Mesodermal cell (in vitro differentiated cells): ENCODE measurements at regions not wholly inside any gene's neighbourhood (a gene's known extent, or its start where the extent isn't known, plus 50 kb on each side); places are given as distances from the start of the nearest gene placed in this dataset.

ENCODE experiments used
- H3K27ac ChIP-seq: 2 replicates; pipeline ENCODE4 v1.7.0; 2013; ENCODE audit warnings: mild to moderate bottlenecking, low read depth, low read length, moderate library complexity; ENCODE audit not compliant: severe bottlenecking
- H3K36me3 ChIP-seq: 2 replicates; pipeline ENCODE4 v1.7.1; 2013; ENCODE audit warnings: mild to moderate bottlenecking, low read length, moderate library complexity; ENCODE audit not compliant: control insufficient read depth, insufficient read depth
- H3K4me1 ChIP-seq: one replicate; pipeline ENCODE4 v1.7.1; 2013; ENCODE audit warnings: mild to moderate bottlenecking, low read length; ENCODE audit not compliant: insufficient read depth, control insufficient read depth, poor library complexity, severe bottlenecking
- H3K4me3 ChIP-seq: 2 replicates; pipeline ENCODE4 v1.7.0; 2013; ENCODE audit warnings: low read length, control low read depth, mild to moderate bottlenecking; ENCODE audit not compliant: insufficient read depth, poor library complexity, severe bottlenecking; ENCODE audit errors: extremely low read depth
- H3K9me3 ChIP-seq: 2 replicates; pipeline ENCODE4 v1.7.1; 2013; ENCODE audit warnings: mild to moderate bottlenecking, low read length, moderate library complexity; ENCODE audit not compliant: control insufficient read depth
- WGBS, 2 experiments: methylation state at CpG; one replicate each; pipeline ENCODE4 v1.1.5; 2013; ENCODE audit warnings: missing lambda C conversion rate in 2 of 2; ENCODE audit not compliant: insufficient coverage in 2 of 2; 5-methylcytosine and 5-hydroxymethylcytosine counted together

GRCh38 chr10:65497837-65498236 is 1428.0 kb upstream of the LRRTM3 start:
- H3K4me3 ChIP-seq: no peak overlapping the region
- H3K9me3 ChIP-seq: no peaks in the 10 kb centered on the region
- no peak overlapping the region for H3K27ac ChIP-seq
- no peaks in the 10 kb centered on the region for H3K4me1 ChIP-seq
- H3K36me3 ChIP-seq: no peaks in the 10 kb centered on the region

- Histone ChIP-seq H3K4me1 (no peaks in the 10 kb centered on the region), H3K9me3 (no peaks in the 10 kb centered on the region), H3K4me3 (no peak overlapping the region), H3K27ac (no peak overlapping the region), H3K36me3 (no peaks in the 10 kb centered on the region)
- WGBS, 2 experiments: 100% methylated on average over 1 of the region's 1 CpG; no CpG with 5 or more reads in 1 of the 2 experiments
These were observed 1425.1 kb upstream of the LRRTM3 start for GRCh38 chr10:65500716-65501115.

GRCh38 chr10:65501259-65501658 is 1424.6 kb upstream of the LRRTM3 start:
- H3K36me3 ChIP-seq: no peaks in the 10 kb centered on the region
- no peaks in the 10 kb centered on the region for H3K9me3 ChIP-seq
- 100% methylated on average over 2 of the region's 3 CpGs; no CpG with 5 or more reads in 1 of the 2 experiments for WGBS, 2 experiments
- H3K4me1 ChIP-seq: no peaks in the 10 kb centered on the region
- H3K27ac ChIP-seq: no peak overlapping the region
- H3K4me3 ChIP-seq: no peak overlapping the region

- no peaks in the 10 kb centered on the region for H3K9me3 ChIP-seq
- no peak overlapping the region for H3K4me3 ChIP-seq
- H3K27ac ChIP-seq: peak overlapping the region; percentile 44
- no peaks in the 10 kb centered on the region for H3K36me3 ChIP-seq
- H3K4me1 ChIP-seq: peaks cover 10% of the 10 kb centered on the region
- 43 to 83% methylated on average over 2 of the region's 4 CpGs for WGBS, 2 experiments
These were observed 1407.5 kb upstream of the LRRTM3 start for GRCh38 chr10:65518379-65518778.

DNA sequence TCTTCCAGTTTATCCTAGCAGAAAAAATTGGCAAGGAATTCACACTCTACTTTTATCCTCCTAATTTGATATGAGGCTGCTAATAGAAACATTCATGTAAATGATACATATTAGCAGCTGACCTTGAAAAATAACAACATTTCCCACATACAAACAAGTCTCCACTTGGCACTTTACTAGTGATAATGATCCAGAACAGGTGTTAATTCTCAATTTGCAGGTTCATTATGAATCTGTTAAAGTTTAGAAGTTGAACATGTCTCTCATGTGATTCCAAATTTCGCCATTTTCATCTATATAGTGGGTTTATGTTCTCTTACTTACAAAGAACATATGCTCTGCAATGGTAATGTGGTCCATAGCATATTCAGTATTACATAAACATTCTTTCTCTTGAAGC is 1396.8 kb upstream of the LRRTM3 start:
- H3K36me3 ChIP-seq: no peaks in the 10 kb centered on the region
- no CpG with 5 or more reads among the region's 1 CpG for WGBS, 2 experiments

DNA sequence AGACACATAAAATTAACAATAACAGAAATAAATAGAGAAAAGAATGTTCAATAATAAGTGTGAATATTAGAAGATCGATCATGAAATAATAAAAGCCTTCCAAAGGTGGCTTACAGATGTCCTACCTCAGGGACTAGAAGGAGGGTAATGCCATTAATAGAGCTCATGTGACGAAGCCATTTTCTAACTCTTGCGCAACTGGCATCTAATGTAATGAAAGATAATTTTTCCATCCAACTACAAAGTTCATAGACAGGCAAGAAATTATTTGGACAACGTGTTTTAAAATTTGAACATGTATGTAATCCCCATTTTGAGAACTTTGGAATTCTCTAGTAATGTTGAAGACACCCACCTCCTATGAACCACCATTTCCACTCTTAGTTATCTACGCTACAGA is 1394.3 kb upstream of the LRRTM3 start:
- no peaks in the 10 kb centered on the region for H3K9me3 ChIP-seq
- H3K27ac ChIP-seq: no peak overlapping the region
- no peaks in the 10 kb centered on the region for H3K4me1 ChIP-seq
- H3K4me3 ChIP-seq: no peak overlapping the region
- WGBS, 2 experiments: no CpG with 5 or more reads among the region's 5 CpGs
- H3K36me3 ChIP-seq: no peaks in the 10 kb centered on the region

More for the DNA sequence above, 1396.8 kb upstream of the LRRTM3 start:
- no peaks in the 10 kb centered on the region for H3K4me1 ChIP-seq
- no peaks in the 10 kb centered on the region for H3K9me3 ChIP-seq
- H3K27ac ChIP-seq: no peak overlapping the region
- H3K4me3 ChIP-seq: no peak overlapping the region

- no peak overlapping the region for H3K27ac ChIP-seq
- no peaks in the 10 kb centered on the region for H3K4me1 ChIP-seq
- H3K4me3 ChIP-seq: no peak overlapping the region
- no peaks in the 10 kb centered on the region for H3K36me3 ChIP-seq
- H3K9me3 ChIP-seq: no peaks in the 10 kb centered on the region
- 100% methylated on average over 1 of the region's 2 CpGs for WGBS, 2 experiments
These were observed 1391.1 kb upstream of the LRRTM3 start for GRCh38 chr10:65534771-65535170.

DNA sequence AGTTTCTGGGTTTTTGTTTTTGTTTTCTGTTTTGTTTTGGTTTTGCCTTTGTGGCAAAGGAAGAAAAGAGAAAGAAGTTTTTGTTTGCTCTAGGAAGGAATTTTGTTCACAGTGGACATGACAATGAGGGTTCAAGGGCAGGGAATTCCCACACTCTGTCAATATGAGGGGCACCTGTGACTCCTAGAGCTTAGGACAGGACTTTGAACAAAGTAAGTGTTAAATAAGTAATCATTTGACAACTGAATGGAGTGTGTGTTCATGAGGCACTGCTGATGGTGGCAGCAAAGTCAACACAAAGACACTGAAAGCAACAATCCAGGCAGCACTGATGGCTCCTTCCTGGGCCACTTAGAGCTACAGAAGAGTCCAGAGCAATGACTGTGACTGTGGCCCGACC is 1381.1 kb upstream of the LRRTM3 start:
- H3K36me3 ChIP-seq: no peaks in the 10 kb centered on the region
- H3K4me3 ChIP-seq: no peak overlapping the region
- 79 to 100% methylated on average over 1 of the region's 1 CpG for WGBS, 2 experiments
- no peak overlapping the region for H3K27ac ChIP-seq
- no peaks in the 10 kb centered on the region for H3K4me1 ChIP-seq
- no peaks in the 10 kb centered on the region for H3K9me3 ChIP-seq

DNA sequence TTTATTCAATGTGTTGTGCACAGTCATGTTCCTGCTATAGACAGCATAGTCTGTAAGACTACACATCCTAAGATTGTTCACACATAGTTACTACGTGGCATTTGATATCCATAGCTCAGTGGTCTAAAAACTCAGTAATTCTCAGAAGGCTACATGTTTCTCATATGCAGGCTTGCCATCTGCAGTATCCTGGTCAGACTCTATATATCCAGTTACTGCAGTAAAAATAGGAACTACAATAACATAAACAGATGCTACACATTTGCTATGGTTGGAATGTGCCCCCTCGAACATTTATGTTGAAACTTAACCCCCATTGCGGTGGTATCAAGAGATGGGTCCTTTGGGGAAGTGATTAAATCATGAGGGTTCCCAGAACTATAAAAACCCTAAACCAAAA is 1377.8 kb upstream of the LRRTM3 start:
- Histone ChIP-seq H3K27ac (no peak overlapping the region), H3K4me3 (no peak overlapping the region), H3K36me3 (no peaks in the 10 kb centered on the region), H3K9me3 (no peaks in the 10 kb centered on the region), H3K4me1 (no peaks in the 10 kb centered on the region)
- WGBS, 2 experiments: 83 to 100% methylated on average over 1 of the region's 3 CpGs

DNA sequence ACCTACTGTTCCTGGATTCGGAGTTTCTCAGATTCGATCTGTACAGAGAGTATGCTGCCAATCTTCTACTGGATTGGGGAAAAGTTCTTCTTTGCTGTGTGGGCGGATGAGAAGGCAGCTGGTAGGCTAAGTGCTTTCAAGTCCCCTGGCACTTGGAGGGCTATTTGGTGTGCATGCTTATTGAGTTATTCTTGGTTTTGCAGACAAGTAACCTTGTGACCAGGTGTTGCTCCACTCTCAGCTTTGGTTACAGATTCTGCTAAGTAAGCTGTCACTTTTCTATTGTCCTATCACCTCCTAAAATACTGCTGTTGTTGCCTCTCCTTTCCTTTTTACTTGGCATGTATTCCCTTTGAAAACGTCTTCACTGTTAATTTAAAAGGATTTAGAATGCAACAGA is 1375.1 kb upstream of the LRRTM3 start:
- H3K4me1 ChIP-seq: peaks cover 4% of the 10 kb centered on the region
- H3K4me3 ChIP-seq: no peak overlapping the region
- H3K36me3 ChIP-seq: no peaks in the 10 kb centered on the region
- H3K9me3 ChIP-seq: no peaks in the 10 kb centered on the region
- WGBS, 2 experiments: 83 to 94% methylated on average over 2 to 4 of the region's 4 CpGs
- H3K27ac ChIP-seq: no peak overlapping the region

GRCh38 chr10:65555192-65555591 is 1370.6 kb upstream of the LRRTM3 start:
- Histone ChIP-seq H3K4me1 (peaks cover 4% of the 10 kb centered on the region), H3K27ac (no peak overlapping the region), H3K36me3 (no peaks in the 10 kb centered on the region), H3K4me3 (no peak overlapping the region), H3K9me3 (no peaks in the 10 kb centered on the region)
- WGBS, 2 experiments: 80 to 100% methylated on average over 3 of the region's 5 CpGs

DNA sequence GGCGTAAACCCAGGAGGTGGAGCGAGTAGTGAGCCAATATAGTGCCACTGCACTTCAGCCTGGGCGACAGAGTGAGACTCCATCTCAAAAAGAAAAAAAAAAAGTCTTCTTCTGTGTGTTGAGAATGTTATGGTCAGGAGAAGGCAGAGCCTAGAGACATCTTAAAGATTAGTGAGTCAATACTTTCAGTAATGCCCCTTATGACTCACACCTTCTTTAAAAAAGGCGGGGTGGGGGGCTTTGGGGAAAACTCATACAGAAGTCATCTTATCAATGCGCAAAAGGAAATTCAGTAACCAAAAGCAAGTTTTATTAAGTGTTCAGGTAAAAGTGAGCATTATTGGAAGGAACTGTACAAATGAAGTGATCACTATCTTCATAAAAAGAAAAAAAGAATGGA is 1369.8 kb upstream of the LRRTM3 start:
- WGBS, 2 experiments: 94 to 96% methylated on average over 2 to 4 of the region's 5 CpGs
- H3K27ac ChIP-seq: no peak overlapping the region
- no peaks in the 10 kb centered on the region for H3K9me3 ChIP-seq
- no peak overlapping the region for H3K4me3 ChIP-seq
- no peaks in the 10 kb centered on the region for H3K36me3 ChIP-seq
- peaks cover 4% of the 10 kb centered on the region for H3K4me1 ChIP-seq
